ENCODE measurements at regions not wholly inside any gene's neighbourhood (a gene's known extent, or its start where the extent isn't known, plus 50 kb on each side); places are given as distances from the start of the nearest gene placed in this dataset.
"Not testable (repeated sequence)": the region's sequence is repeated elsewhere in the genome, so short reads cannot be mapped to it uniquely, and the experiment has no call there.

DNA sequence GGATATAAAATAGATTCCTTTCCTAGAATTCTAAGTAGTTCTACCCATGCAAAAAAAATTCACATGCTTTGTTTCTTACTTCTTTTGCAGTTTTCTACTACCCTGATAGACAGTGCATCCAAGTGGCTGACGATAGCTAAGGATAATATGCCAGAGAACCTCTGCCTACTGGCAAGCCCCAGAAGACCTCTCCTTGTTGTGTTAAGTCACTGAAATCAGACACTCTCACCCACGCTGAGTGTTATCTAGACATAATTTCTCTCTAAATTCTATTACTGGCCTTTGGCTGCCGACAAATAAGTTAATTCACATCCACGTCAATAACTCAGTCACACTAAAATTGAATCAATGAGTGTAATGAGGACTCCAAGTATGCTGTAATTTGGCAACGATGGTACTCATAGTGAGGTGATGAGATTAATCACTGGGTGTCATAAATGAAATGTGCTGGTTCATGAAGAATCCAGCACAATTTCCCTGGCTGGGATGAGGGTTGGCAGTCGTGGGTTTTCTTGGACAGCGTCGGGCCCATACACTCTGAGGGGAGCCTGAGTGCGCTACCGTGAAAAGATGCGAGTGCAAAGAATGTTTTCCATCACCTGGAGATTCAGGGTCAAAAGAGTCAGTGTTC lies 354.8 kb upstream of the TMEM132C start:
- DNase-seq, result no peak

GRCh38 chr12:127923501-127923900 lies 343.5 kb upstream of the TMEM132C start:
- DNase-seq, result no peak

DNA sequence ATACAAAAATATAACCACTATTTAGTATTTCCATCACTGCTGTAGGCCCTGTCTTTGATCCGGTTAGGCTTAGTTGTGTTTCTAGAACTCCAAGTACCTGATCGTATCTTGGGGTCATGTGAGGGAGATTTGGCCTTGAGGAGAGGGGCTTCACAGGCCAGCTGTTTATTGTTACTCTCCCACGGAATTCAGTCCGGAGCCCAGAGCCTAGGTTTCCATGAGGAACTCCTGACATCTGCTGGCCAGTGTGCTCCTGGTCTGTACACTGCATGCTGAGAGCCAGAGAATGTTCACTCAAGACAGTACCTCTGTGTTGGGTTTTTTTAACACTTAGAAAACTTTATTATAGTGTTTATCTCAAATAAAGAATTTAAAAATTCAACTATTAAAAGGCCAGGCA lies 341.0 kb upstream of the TMEM132C start:
- DNase-seq, result peak; percentile 58

DNA sequence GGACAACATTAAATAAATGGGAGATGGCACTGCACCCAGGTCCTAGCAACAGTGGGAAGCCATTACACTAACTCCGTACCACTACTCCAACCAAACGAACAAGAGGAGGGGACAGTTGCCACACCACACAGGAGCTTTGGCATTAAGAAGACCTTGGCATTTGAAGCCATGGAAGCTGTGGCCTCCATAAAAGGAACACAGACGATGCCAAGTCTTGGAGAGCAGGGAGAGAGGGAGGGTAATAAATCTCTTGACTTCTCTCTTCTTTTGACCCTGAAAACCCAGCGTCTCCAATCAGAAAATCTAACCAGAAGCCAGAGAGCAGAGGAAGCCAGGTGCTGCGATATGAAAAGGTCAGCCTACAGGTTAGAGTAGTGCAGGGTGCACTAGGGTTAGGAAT lies 338.8 kb upstream of the TMEM132C start:
- DNase-seq, result no peak

DNA sequence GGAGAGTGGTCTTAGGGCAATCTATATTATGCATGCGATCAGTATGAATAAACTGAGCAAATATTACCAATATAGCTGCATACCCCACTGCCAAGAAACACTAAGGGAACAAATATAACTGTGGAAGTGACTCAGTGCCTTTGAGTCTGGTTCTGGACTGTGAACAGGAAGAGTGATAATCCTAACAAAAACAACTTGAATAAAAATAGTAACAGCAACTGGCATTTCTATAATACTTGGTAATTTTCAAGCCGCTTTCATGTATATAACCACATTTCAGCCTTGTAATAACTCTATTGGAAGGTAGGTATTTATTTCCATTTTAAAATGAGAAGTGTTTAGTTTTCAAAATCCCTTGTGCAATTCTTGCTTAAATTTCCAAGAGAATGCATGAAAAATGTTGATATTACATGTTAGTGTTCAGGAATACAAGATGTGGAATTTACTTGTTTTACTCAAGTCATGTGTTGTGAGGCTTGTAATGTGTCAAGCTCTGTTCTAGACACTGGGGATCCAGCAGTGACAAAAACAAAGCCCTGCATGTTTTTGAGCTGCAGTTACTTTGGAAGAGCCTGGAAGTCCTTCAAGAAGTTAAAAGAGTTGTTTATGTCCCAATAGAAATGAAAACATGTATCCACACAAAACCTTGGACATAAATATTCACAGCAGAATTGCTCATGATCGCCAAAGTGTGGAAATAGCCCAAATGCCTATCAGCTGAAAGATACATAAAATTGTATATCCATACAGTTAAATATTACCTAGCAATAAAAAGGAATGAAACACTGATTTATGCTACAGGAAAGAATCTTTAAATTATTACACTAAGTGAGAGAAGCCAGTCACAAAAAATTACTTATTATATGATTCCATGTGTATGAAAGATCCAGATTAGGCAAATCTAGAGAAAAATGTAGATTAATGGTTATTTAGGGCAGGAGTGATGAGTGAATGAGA lies 338.1 kb upstream of the TMEM132C start:
- no peak for DNase-seq

- DNase-seq, result no peak
These were observed 336.8 kb upstream of the TMEM132C start for GRCh38 chr12:127930122-127930521.

GRCh38 chr12:127934409-127934808 lies 332.6 kb upstream of the TMEM132C start:
- DNase-seq, result no peak

DNA sequence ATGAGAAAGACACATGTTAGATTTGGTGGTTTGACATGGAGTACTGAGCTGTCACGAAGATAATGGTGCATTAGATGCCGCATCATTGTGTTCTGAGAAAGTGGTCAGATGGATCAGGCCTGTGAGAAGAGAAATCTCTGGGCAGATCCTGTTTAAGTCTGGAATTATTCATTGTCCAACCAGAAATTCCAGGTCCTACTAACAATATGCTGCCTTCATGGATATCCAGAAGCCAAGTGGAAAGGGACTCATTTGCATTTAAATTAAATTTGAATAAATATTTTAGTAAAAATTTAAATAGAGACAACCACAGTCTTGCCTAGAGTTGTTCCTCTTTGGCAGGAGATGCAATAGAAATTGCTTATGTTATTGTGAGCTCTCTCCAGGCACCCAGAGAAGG lies 330.5 kb upstream of the TMEM132C start:
- no peak for DNase-seq

DNA sequence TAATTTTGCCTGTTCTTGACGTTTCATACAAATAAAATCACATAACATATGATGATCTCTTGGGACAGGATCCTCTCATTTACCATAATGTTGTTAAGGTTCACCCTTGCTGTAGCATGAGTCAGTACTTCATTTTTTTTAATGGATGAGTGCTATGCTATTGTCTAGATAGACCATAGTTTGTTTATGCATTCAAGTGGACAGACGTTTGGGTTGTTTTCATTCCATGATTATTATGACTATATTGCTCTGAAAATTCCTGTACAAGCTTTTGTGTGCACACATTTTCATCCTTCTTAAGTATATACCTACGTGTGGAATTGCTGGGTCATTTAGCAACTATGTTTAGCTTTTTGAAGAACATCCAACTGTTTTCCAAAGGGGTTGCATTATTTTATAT lies 325.6 kb upstream of the TMEM132C start:
- DNase-seq, result no peak

DNA sequence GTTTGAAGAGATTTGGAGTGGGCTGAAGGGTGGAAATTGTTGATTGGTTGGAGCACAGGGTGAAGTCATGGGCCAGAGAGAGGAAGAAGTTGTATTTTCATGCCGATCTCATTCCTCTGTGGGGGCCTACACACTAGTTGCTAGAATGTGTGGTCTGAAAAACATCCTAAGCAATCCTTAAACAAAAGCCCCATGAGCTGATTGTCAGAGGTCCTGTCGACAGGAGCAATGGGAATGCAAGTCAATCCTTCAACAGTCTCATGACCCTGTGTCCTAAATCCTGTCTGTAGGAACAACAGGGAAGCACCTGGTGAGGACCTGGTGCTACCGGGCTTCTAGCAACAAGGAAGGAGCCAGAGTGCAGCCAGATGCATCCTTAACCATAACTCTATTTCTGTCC lies 324.0 kb upstream of the TMEM132C start:
- DNase-seq, result no peak

- no peak for DNase-seq
These were observed 323.3 kb upstream of the TMEM132C start for GRCh38 chr12:127943481-127944210.

DNA sequence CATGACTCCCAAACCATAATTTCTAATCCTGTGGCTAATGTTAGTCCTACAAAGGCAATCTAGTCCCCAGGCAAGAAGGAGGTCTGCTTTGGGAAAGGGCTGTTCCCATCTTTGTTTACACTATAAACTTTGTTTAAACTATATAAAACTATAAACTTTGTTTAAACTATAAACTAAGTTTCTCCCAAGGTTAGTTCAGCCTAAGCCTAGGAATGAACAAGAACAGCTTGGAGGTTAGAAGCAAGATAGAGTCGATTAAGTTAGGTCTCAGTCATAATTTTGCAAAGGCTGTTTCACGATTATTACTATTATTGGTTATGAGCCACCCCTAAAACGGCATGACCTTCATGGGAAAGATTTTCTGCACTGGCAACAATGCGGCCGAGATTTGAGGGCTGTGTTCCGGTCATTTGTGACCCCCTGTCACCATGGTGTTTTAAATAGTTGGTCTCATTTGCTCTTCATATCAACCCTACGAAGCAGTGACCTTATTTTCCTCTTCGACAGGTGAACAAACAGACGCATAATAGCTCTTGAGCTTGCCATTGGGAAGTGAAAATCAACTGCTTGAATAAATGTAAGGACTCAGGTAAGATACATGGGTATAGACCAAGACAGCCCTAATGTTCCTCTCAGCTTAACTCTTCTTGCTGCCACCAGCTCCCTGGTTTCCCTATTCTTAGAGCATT lies 322.6 kb upstream of the TMEM132C start:
- peak; percentile 78 for DNase-seq

- DNase-seq, result no peak
These were observed 309.8 kb upstream of the TMEM132C start for GRCh38 chr12:127957001-127957660.

DNA sequence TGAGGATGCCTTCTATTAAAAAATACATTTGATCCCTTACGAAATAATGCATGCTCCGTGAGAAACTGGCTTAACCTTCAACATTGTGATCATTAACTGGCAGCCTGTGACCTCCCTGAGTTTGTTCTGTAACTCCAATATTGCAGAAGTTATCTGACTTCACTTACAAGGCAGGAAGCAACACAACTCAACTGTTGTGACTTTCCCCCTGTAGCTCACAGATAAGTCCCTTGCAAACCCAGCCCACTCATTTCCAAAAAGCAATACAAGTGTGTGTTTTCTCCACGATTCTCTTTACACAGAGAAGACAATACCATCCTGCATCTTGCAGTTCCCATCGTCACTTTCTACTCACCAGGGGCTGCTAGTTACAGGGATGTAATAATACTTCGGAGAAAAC lies 304.7 kb upstream of the TMEM132C start:
- no peak for DNase-seq

DNA sequence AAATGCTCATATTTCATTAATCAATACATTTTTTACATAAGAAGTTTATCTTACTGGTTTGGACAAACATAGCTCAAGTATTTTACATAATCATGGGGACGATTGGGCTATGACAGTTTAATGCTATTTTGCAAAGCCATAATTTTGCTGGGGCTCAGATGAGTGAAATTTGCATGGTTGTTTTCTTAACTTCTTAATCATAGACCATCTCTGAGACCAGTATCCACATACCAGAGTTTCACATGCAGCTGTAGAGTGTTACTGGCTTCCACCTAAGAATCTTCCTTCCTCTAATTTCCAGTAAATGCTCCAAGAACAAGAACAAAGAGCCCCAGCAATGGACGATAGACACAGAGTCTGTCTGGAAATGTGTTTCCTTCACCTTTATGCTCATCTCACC lies 303.0 kb upstream of the TMEM132C start:
- no peak for DNase-seq

DNA sequence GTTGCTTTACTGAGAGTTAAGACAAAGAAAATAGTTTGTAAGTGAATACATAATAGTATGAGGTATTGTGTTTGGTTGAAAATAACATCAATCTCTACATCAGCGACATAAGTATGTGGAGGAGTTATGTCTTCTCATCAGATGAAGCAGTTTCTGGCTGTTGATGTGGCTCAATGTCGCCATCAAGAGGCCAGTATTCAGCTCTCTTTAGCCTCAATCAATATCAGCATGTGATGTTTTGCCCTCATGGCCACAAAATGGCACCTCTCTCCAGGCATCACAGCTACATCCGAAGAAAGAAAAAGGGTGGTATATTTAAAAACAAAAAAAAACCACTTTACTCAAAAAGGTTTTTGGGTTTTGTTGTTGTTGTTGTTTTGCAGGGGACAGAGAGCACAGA lies 302.3 kb upstream of the TMEM132C start:
- no peak for DNase-seq

DNA sequence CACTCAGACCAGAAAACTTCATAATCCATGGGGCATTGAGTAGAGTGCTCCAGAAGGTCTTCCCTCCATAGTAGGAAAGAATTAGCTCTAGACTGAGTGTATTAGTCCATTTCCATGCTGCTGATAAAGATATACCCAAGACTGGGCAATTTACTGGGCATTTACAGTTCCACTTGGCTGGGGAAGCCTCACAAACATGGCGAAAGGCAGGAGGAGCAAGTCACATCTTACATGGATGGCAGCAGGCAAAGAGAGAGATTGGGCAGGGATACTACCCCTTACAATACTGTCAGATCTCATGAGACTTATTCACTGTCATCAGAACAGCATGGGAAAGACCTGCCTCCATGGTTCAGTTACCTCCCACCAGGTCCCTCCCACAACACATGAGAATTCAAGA lies 300.6 kb upstream of the TMEM132C start:
- DNase-seq, result no peak

DNA sequence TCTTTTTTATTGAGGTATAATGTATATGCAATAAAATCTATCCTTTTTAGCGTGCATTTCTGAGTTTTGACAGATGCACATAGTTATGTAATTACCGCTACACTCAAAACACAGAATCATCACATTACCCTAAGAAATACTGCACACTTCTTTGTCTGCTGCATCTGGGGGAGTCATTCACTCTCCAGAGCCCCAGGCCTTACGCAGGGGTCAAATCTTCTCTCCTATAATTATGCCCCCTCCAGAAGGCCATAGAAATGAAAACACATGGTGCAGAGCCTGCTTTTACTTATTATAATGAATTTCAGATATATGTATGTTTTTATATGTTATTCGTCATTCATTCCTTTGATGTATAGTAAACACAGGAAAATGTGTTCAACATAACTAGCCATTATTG lies 296.5 kb upstream of the TMEM132C start:
- DNase-seq, result no peak

GRCh38 chr12:127980585-127980984 lies 286.4 kb upstream of the TMEM132C start:
- DNase-seq, result no peak

- no peak for DNase-seq
These were observed 285.1 kb upstream of the TMEM132C start for GRCh38 chr12:127981875-127982274.

- DNase-seq, result not testable (repeated sequence)
These were observed 283.7 kb upstream of the TMEM132C start for GRCh38 chr12:127983213-127983791.

GRCh38 chr12:127984386-127985055 lies 282.4 kb upstream of the TMEM132C start:
- no peak for DNase-seq
